Inflammatory macrophage treated with lipopolysaccharide for 4 hours (primary cell): ENCODE measurements at regions not wholly inside any gene's neighbourhood (a gene's known extent, or its start where the extent isn't known, plus 50 kb on each side); places are given as distances from the start of the nearest gene placed in this dataset.
"Not testable (repeated sequence)": the region's sequence is repeated elsewhere in the genome, so short reads cannot be mapped to it uniquely, and the experiment has no call there.

Experiments used
- DNase-seq: peaks from one replicate; pipeline ENCODE4 v3.0.0-alpha.2; 2020

DNA sequence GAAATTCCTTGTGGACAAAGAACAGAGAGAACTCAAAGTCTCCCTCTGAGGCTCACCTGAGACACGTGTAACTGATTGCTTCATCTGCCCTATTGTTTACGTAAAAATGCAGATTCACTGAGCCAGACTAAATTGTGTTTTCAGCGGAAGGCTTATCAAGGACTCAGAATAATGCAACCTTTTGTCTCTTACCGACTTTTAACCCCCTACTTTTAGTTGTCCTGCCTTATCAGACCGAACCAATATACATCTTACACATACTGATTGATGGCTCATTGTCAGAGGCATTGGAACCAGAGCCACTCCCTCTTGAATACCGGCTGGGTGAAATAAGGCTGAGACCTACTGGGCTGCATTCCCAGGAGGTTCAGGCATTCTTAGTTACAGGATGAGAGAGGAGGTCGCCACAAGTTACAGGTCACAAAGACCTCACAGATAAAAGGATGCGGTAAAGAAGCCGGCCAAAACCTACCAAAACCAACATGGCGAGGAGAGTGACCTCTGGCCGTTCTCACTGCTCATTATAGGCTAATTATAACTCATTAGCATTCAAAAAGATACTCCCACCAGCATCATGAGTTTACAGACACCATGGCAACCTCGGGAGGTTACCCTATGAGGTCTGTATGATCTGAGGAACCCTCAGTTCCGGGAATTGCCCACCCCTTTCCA lies 95.5 kb upstream of the ZNF184 start:
- no peak for DNase-seq

DNA sequence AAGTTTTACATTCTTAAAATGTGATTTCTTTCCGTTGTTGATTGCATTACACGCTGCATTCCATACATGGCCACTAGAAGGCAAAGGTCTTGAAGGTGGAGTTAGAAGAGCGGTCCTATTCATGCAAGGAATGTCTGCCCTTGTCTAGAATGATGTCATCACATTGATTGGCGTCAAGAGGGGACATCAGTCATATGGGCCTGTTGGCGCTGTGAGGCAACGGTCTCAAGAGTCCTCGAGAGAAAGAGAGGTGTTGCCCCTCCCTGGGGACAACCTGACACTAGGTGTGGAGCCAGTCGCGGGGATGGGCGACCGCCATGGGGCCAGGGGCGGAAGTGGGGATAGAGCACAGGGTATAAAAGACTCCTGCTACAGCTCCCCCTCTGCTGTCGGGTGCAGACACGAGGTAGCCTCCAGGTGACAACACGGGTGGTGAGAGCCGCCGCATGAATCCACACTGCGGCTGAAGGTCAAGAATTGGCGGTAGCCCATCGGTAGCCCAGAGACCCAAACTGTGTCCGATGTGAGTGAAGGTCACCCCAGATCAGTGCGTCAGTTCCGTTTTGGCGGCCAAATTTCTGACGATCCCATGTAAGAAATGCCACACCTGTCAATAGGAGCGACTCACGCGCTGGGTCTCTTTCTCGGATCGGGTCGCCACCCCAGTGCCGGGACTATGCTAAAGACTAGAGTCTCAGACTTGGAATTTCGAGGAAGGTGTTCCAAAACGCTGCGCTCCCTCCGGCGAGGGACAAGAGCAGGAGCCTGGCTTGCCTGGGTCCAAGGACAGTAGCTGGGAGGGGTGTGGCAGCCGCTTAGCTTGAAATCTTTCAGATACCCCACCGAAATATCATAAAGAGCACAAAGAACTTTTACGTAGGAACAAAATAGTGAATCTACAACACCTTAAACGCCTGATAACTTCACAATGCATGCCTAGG lies 93.2 kb upstream of the ZNF184 start:
- DNase-seq: no peak

- DNase-seq: no peak
These were observed 89.1 kb upstream of the ZNF184 start for GRCh38 chr6:27562027-27562410.

DNA sequence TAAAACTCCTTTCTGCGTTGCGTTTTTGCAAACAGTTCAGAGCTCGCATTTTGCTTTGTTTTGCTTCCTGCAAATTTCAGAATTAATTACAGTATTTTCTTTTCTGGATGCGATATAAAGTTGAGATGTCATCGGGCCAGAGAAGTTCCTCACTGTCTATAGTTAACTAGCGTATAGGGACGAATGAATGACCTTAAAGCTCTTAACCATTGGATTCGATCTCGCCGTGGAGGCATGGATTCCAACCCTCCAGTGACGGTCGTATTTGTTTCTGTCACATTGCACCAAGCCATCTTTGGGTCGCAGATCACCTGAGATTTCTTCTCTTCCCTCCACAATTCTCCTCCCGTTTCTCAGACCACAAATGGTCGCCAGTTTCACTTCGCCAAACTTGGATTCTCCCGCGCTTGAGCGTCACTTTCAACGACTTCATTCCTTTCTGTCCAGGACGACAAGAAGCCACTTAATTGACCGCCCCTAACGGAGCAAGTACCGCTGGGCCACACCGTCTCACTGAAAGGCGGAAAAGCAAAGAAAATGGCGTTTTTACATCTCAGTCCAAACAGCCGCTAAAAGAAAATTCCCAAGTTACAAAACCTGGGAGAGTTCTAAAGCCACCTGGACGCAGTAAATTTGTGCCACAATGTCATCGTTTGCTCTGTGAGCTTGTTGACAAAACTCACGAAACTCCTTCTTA lies 85.3 kb upstream of the ZNF184 start:
- DNase-seq: no peak

- DNase-seq: no peak
These were observed 83.5 kb upstream of the ZNF184 start for GRCh38 chr6:27556406-27556805.

DNA sequence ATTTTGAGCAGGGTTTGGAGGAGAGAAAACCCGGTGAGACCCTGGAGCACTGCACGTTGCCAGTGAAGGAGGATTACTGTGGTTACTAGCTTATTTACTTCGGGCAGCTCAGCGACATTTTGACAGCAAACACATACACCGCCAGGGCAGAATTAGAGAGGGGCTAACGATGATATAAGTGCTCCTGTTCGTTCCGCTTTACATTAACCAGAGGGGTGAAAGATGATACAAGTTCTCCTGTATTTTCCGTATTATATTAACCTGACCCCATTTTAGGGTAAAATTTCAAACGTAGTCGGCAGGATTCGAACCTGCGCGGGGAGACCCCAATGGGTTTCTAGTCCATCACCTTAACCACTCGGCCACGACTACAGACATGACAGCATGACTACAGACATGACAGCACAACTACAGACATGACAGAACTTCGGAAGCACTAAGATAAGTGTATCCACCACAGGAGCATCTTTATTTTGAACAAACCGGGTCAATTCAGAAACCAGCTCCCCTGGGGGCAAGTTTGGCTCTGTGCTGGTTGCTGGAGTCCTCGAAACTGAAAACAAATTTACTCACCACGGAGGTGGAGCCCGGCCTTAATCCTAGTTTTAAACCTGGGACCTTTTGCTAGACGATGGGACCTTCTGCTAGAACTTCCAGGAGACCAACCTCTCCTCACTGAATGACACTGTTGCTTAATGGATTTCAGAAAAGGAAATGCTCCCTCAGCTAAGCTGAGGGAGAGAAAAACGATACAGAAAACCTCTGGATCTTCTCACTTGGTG lies 80.4 kb upstream of the ZNF184 start:
- DNase-seq: no peak

DNA sequence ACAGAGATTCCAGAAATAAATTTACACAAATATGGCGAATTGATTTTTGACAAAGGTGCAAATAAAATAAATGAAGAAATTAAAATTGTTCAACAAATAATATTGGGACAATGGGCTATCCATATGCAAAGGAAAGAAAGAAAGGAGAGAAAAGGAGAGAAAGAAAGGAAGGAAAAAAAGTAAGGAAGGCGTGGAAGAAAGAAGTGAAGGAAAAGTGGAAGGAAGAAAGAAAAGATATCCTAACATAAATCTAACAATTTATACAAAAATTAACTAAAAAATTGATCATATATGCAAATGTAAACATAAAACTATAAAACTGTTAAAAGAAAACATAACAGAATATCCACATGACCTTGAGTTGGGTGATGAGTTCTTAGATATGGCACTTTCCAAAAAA lies 78.7 kb upstream of the ZNF184 start:
- no peak for DNase-seq

DNA sequence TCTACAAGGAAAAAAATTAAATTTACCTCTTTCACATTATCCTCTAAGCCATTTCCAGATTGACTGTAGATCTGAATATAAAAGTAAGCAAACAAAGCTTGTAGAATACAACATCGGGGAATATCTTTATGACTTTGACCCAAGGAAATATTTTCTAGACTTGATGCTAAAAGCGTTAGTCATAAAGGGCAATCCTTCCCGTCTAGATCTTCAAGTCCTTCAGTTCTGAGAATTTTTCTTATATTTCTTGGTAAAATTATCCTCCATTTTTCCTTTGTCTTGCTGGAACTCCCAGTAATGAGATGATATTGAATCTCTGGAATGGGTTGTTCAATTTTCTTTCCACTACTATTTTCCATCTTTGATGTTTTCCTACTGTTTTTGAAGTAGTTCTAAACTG lies 77.8 kb upstream of the ZNF184 start:
- no peak for DNase-seq

DNA sequence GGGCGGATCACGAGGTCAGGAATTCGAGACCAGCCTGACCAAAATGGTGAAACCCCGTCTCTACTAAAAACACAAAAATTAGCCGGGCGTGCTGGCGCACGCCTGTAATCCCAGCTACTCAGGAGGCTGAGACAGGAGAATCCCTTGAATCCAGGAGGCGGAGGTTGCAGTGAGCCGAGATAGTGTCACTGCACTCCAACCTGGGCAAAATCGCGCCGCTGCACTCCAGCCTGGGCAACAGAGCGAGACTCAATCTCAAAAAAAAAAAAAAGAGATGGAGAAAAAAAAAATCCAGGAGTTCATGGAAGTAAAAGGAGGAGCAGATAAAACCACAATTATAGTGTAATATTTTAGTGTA lies 76.3 kb upstream of the ZNF184 start:
- DNase-seq: not testable (repeated sequence)

GRCh38 chr6:27547157-27548075 lies 74.5 kb upstream of the ZNF184 start:
- DNase-seq: peak; percentile 18

- no peak for DNase-seq
These were observed 73.6 kb upstream of the ZNF184 start for GRCh38 chr6:27546522-27546921.

- DNase-seq: no peak
These were observed 72.6 kb upstream of the ZNF184 start for GRCh38 chr6:27545271-27546046.

DNA sequence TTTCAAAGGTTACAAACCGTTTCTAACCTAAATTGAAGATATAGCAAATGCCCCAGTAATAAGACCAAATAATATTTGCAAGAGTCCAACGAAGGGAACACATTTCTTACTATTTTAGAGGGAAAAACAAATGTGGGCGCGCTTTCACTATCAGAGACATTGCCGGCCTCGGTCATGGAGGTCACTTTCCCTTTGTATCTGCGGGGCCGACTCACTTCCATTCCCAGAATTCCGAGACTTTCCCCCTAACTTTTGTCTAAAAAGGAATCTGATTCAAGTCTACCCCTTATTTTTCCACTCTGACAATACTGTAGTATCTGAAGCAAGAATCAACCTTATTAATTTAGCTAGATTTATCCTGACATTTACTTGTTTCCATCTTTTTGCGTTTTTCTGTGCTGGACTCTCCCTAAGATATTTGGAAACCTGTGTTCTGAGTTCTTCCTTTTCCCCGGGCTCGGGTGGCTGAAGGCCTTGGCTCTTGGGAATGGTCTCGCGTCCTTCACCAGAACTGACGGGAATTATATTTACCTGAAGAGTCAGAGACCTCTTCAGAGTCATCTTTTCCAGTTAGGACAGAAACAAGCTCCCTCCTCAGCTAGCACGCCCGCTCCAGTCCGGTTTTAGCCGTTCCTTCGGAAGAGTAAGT lies 71.8 kb upstream of the ZNF184 start:
- DNase-seq: no peak

DNA sequence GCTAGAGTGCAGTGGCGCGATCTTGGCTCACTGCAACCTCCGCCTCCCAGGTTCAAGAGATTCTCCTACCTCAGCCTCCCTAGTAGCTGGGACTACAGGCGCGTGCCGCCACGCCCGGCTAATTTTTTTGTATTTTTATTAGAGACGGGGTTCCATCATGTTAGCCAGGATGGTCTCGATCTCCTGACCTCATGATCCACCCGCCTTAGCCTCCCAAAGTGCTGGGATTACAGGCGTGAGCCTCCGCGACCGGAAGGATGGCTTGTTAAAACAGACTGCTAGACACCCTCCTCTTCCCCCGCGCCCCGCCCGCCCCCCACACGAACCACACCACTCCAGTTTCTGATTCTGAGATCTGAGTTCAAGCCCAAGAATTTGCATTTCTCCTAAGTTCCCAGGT lies 71.2 kb upstream of the ZNF184 start:
- DNase-seq: not testable (repeated sequence)

GRCh38 chr6:27542485-27542884 lies 69.6 kb upstream of the ZNF184 start:
- DNase-seq: no peak

GRCh38 chr6:27541933-27542297 lies 69.0 kb upstream of the ZNF184 start:
- no peak for DNase-seq

GRCh38 chr6:27541212-27541932 lies 68.5 kb upstream of the ZNF184 start:
- DNase-seq: no peak

- DNase-seq: no peak
These were observed 66.6 kb upstream of the ZNF184 start for GRCh38 chr6:27539551-27539950.

- no peak for DNase-seq
These were observed 60.1 kb upstream of the ZNF184 start for GRCh38 chr6:27532820-27533538.
